HTR-8/SVneo (cell line): ENCODE measurements at regions not wholly inside any gene's neighbourhood (a gene's known extent, or its start where the extent isn't known, plus 50 kb on each side); places are given as distances from the start of the nearest gene placed in this dataset.

Source experiments
- DNase-seq: peaks from one replicate; pipeline ENCODE4 v3.0.0; 2011; ENCODE audit warnings: low spot score, mixed read lengths; ENCODE audit not compliant: insufficient read length
- FAIRE-seq: peaks from 2 replicates; lab custom pipeline; 2011; peaks lifted over from hg19 to GRCh38; lab: Jason Lieb, UNC

DNA sequence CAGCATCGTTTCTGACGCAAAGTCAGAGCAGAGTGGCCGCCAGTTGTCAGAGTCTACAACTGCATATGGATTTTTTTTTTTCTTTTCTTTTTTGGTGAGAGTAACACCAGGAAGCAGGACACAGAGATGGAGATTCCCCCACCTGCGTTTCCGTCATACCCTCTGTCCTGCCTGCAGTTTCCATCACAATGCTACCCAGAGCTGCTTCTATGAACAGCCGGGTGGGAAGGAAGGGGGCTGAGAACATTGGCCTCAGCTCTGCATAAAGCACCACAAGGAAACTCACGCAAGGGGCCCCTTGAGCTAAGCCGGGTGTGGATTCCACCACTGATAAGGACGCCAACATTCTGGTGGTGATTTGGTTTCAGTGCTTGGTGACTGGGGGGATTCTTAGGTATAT is 183.5 kb upstream of the AFDN start:
- no peak for FAIRE-seq
- DNase-seq = no peak

- no peak for DNase-seq
- FAIRE-seq = no peak
These were observed 183.0 kb upstream of the AFDN start for GRCh38 chr6:167643716-167644115.

- FAIRE-seq (no peak), DNase-seq (no peak)
These were observed 182.1 kb upstream of the AFDN start for GRCh38 chr6:167644412-167645132.

- FAIRE-seq (no peak), DNase-seq (no peak)
These were observed 181.3 kb upstream of the AFDN start for GRCh38 chr6:167645368-167645767.

- DNase-seq = no peak
These were observed 179.4 kb upstream of the AFDN start for GRCh38 chr6:167647306-167647705.

DNA sequence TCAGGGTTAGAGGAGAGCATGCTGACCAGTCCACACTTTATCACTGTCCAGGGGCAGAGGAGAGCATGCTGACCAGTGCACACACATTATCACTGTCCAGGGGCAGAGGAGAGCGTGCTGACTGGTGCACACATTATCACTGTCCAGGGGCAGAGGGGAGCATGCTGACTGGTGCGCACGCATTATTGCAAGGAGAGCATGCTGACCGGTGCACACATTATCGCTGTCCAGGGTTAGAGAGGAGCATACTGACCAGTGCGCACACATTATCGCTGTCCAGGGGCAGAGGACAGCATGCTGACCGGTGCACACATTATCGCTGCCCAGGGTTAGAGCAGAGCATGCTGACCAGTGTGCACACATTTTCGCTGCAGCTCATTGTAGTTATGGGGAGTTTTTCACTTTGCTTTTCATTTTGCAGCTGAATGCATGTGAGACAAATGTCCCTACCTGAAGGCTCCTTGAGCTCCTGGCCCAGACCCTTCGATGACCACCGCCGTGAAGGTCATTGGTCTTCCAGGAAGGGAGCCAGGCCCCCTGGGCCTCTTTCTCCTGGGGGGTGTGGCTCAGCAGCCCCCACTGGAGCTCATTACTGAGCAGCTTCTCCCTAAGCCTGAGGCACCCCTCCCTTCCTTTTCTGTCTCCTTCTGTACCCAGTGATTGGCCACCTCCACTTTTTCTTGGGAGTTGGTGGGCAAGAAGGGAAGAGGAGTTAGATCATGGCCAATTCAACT is 178.8 kb upstream of the AFDN start:
- no peak for FAIRE-seq
- DNase-seq = no peak

More at GRCh38 chr6:167647306-167647705, 179.4 kb upstream of the AFDN start:
- no peak for FAIRE-seq

DNA sequence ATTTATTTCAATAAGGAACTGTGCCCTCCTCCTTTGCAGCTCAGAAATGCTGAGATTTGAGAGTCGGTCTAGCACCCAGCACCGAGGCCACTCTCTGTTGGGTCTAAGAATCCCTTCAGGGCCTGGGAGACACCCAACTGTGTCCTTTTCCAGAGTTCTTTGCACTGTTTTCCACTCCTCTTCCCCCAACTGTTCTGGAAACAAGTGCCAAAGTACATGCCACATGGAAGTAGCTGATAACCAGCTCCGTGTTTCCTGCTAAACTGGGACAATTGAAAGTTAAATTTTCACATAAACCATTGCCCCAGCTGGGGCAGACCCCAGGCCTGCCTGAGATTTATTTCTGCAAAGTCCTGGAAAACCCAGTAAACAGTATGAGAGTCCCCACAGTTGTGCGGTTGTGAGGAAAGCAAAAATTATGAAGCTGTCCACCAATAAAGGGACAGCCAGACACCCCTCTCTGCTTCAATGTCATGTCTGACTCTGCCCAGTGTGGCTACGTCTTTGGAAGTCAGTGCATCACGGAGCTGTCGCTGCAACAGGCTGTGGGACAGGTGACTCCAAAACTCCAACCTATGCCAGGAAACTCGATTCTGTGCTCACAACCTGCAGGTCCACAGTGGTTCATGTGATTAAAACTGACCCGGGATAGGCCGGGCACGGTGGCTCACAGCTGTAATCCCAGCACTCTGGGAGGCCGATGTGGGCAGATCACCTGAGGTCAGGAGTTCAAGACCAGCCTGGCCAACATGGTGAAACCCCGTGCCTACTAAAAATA is 178.0 kb upstream of the AFDN start:
- DNase-seq (no peak), FAIRE-seq (no peak)

GRCh38 chr6:167649476-167649875 is 177.2 kb upstream of the AFDN start:
- DNase-seq (no peak), FAIRE-seq (no peak)

DNA sequence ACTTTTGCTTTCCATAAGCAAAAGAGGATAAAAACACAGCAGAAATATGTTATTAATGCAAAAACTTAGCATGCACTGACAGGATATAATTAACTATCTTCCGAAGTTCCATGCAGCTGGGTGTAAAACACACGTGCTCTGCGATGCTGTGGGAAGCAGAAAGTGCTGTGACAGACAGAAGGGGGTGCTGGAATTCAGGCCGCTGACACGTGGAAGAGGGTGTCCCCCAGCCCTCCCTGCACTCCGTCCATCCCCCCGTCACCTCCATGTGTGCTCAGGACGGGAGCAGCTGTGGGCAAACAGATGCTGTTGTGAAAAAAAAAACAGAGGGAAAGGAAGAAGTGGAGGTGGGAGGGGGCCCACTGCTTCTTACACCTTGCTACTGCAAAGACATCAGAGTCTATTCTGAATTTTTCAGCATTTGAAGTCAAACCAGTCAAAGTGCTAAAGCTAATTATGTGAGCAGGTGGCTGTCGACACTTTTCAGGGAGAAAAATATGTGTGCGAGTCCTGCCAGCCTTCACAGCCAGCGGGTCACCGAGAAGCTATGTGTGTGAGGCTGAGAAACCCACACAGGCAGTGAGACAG is 175.9 kb upstream of the AFDN start:
- no peak for DNase-seq
- FAIRE-seq = no peak

DNA sequence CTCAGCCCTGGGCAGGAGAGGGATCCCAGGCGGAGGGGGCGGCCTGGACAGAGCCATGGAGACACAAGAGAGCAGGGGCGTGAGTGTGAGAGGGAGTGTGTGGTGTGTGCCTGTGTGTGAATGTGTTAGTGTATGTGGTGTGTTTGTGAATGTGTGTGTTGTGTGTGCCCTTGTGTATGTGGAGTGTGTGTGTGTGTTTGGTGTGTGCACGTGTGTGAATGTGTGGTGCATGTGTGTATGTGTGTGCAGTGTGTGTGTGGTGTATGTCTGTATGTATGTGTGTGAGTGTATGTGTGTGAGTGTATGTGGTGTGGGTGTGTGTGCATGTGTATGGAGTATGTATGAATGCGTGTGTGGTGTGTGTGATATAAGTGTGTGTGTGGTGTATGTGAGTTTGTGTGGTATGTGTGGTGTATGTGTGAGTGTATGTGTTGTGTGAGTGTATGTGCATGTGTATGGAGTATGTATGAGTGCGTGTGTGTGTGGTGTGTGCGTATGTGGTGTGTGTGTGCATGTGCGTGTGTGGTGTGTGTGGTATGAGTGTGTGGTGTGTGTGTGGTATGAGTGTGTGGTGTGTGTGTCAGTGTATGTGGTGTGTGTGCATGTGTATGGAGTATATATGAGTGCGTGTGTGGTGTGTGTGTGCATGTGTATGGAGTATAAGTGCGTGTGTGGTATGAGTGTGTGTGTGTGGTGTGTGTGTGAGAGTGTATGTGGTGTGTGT is 175.2 kb upstream of the AFDN start:
- FAIRE-seq (peak; percentile 100), DNase-seq (no peak)

DNA sequence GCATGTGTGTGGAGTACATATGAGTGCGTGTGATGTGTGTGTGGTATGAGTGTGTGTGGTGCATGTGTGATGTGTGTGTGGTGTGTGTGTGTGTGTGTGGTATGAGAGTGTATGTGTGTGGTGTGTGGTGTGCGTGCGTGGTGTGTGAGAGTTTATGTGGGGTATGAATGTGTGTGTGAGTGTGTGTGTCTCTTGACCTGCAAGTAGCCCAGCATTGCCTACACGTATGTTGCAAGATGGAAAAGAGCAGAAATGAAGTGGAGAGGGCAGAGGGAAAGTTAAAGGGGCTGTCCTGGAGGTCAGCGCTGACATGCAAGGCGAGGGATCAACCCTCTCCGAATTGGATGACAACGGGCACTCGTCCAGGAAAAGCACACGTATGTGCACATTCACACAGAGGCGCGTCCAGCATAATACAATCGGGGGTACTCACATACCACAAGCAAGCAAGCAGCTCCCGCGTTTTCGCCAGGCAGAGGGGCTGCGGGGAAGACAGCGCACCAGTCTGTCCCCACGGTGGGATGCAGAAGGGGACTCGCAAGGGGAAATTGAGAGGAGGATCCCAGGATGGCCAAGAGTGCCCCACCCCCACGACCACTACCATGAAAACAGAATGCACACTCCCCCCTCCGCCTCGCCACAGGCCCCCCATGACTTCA is 174.5 kb upstream of the AFDN start:
- FAIRE-seq (no peak), DNase-seq (no peak)

DNA sequence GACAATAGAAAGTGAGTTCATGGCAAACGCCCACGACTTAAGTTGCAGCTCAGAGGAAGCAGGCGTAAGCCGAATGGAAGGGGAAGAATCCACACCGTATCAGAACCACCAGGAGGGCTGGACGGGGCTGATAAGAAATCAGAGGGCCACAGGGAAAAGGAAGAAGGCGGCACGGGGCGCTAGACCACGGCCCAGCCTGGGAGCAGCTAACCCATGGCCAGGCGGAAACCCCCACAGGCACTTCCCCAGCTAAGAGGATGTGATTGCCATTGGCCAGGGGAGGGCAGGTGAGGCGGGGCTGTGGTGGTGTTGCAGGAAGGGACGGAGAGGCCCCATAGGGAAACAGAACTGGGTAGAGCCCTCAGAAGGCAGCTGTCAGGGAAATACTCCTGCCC is 174.0 kb upstream of the AFDN start:
- FAIRE-seq (no peak), DNase-seq (no peak)

- FAIRE-seq (no peak), DNase-seq (no peak)
These were observed 173.2 kb upstream of the AFDN start for GRCh38 chr6:167653561-167653960.

DNA sequence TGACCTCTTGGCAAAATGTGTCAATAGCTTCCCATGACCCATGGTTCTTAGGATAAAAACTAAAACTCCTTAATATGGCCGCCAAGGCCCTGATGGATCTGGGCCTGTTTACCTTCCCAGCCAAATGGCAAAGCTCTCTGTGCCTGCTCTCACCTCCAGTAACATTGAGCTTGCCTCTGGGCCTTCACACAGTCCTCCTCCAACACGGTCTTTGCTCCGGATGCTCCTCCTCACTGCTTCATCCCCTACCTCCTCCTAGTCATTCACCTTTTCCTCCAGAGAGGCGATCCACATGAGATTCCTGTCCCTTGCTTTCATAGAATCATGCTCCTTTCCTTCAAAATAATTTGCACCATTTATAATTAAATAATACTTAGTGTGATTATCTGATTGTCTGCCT is 172.3 kb upstream of the AFDN start:
- FAIRE-seq (no peak), DNase-seq (no peak)

DNA sequence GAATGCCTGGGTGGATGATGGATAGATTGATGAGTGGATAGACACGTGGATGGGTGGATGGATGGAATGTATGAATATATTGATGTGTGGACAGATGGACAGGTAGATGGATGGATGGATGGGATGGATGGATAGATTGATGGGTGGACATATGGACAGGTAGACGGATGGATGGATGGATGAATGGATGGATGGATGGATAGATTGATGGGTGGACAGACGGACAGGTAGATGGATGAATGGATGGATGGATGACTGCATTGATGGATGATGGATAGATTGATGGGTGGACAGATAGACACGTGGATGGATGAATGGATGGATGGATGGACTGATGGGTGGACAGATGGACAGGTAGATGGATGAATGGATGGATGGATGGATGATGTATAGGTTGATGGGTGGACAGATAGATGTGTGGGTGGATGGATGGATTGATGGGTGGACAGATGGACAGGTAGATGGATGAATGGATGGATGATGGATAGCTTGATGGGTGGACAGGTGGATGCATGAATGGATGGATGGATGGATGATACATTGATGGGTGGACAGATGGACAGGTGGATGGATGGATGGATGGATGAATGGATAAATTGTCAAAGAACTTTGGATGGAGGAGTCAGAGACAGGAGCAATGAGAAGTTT is 171.4 kb upstream of the AFDN start:
- FAIRE-seq (no peak), DNase-seq (no peak)

DNA sequence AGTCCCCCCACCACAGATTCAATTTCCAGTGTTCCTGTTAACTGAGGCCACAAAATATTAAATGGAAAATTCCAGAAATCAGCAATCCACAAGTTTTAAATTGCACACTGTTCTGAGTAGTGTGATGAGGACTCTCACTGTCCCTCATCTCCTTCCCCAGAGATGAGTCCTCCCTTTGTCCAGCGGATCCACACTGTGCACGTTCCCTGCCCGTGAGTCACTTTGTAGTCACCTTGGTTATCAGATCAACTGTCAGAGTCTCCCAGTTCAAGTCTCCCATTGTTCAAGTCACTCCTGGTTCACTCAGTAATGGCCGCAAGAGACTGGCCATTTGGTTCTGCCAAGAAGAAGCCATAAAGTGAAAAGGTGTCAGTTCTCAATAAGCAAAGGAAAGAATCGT is 168.6 kb upstream of the AFDN start:
- DNase-seq (no peak), FAIRE-seq (no peak)

DNA sequence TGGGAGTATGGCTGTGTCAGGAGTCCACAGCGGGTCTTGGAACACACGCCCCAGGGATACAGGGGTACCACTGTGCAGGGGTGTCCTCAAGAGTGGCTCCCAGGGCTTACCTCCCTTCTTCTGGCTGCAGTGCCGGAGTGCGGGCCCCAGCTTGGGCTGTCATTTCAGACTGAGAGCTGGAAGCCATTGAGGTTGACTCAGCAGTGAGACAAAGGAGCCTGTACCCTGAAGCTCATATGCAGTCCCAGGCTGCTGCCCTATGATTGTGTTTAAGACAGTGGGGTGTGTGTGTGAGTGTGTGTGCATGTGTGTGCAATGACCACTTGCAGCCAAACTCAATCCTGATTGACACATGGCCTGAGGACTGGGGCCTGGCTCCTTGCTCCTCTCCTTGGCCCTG is 167.7 kb upstream of the AFDN start:
- FAIRE-seq (no peak), DNase-seq (no peak)

- no peak for FAIRE-seq
- no peak for DNase-seq
These were observed 166.3 kb upstream of the AFDN start for GRCh38 chr6:167660424-167660823.

DNA sequence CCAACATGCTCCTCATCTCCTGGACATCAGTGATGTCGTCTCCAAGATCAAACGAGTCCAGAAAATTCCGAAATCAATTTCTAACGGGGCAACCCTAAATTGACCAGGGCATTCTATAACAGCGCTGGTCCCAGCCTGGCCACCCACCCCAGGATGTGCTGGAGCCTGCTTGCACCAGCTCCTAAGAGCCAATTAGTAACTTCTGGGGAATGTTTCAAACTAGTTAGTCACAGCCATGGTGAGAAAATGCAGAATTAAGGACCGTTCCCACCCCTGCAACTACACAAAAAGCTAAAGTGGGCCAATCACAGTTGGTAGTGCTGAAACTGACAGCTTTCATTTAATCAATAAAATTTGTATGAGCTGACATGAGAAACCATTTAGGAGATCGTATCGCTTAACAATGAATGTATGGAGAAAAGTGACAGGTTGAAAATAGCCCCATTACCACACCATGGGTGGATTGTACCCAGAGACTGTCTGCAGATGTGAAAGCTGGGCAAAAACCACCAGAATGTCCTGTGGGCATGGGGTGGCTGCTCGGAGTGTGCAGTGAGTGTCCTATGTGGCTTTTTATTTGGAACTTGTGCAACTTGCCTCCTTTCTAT is 165.7 kb upstream of the AFDN start:
- no peak for DNase-seq
- no peak for FAIRE-seq
